Ishikawa (cell line): ENCODE measurements at regions not wholly inside any gene's neighbourhood (a gene's known extent, or its start where the extent isn't known, plus 50 kb on each side); places are given as distances from the start of the nearest gene placed in this dataset.

Experiments used
- CEBPB ChIP-seq: IDR thresholded peaks from 2 replicates; pipeline ENCODE4 v1.6.1; 2012
- EP300 ChIP-seq: IDR thresholded peaks from 2 replicates; pipeline ENCODE4 v1.6.1; 2012; ENCODE audit warnings: borderline replicate concordance
- MAX ChIP-seq: IDR thresholded peaks from 2 replicates; pipeline ENCODE4 v1.6.1; 2012
- RAD21 ChIP-seq: IDR thresholded peaks from 2 replicates; pipeline ENCODE4 v1.6.1; 2012; ENCODE audit warnings: low read depth
- TAF1 ChIP-seq: IDR thresholded peaks from 2 replicates; pipeline ENCODE4 v1.6.1; 2012; ENCODE audit warnings: low read depth, mild to moderate bottlenecking
- TF ChIP-seq, protein P1 (sequence below): IDR thresholded peaks from 2 replicates; pipeline ENCODE4 v1.6.1; 2012; ENCODE audit warnings: low read depth, mild to moderate bottlenecking

- TF ChIP-seq CEBPB (no peak), EP300 (no peak), MAX (no peak), TAF1 (no peak), RAD21 (no peak)
- TF ChIP-seq, protein P1, sequence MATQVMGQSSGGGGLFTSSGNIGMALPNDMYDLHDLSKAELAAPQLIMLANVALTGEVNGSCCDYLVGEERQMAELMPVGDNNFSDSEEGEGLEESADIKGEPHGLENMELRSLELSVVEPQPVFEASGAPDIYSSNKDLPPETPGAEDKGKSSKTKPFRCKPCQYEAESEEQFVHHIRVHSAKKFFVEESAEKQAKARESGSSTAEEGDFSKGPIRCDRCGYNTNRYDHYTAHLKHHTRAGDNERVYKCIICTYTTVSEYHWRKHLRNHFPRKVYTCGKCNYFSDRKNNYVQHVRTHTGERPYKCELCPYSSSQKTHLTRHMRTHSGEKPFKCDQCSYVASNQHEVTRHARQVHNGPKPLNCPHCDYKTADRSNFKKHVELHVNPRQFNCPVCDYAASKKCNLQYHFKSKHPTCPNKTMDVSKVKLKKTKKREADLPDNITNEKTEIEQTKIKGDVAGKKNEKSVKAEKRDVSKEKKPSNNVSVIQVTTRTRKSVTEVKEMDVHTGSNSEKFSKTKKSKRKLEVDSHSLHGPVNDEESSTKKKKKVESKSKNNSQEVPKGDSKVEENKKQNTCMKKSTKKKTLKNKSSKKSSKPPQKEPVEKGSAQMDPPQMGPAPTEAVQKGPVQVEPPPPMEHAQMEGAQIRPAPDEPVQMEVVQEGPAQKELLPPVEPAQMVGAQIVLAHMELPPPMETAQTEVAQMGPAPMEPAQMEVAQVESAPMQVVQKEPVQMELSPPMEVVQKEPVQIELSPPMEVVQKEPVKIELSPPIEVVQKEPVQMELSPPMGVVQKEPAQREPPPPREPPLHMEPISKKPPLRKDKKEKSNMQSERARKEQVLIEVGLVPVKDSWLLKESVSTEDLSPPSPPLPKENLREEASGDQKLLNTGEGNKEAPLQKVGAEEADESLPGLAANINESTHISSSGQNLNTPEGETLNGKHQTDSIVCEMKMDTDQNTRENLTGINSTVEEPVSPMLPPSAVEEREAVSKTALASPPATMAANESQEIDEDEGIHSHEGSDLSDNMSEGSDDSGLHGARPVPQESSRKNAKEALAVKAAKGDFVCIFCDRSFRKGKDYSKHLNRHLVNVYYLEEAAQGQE, result no peak
Observed at GRCh38 chr2:22942441-22942840, 442.5 kb upstream of the KLHL29 start.
